ENCODE measurements at regions not wholly inside any gene's neighbourhood (a gene's known extent, or its start where the extent isn't known, plus 50 kb on each side); places are given as distances from the start of the nearest gene placed in this dataset.

GRCh38 chr9:21711504-21711903 is 90.9 kb upstream of the MTAP start:
- TF ChIP-seq CTCF (IDR thresholded peaks at IDR 0.05), result no peak
- no peak for TF ChIP-seq POLR2A (IDR thresholded peaks at IDR 0.05)
- no peak for TF ChIP-seq POLR2AphosphoS5 (IDR thresholded peaks at IDR 0.05)
